Femur (tissue), 1 donor: ENCODE measurements at regions not wholly inside any gene's neighbourhood (a gene's known extent, or its start where the extent isn't known, plus 50 kb on each side); places are given as distances from the start of the nearest gene placed in this dataset.
"Not testable (repeated sequence)": the region's sequence is repeated elsewhere in the genome, so short reads cannot be mapped to it uniquely, and the experiment has no call there.

Experiments used
- DNase-seq: peaks from one replicate; pipeline ENCODE4 v3.0.0-alpha.2; 2017

- DNase-seq: no peak
These were observed 80.8 kb upstream of the RNU6-1 start for GRCh38 chr15:67920524-67921240.

GRCh38 chr15:67922106-67922675 is 82.3 kb upstream of the RNU6-1 start:
- no peak for DNase-seq

DNA sequence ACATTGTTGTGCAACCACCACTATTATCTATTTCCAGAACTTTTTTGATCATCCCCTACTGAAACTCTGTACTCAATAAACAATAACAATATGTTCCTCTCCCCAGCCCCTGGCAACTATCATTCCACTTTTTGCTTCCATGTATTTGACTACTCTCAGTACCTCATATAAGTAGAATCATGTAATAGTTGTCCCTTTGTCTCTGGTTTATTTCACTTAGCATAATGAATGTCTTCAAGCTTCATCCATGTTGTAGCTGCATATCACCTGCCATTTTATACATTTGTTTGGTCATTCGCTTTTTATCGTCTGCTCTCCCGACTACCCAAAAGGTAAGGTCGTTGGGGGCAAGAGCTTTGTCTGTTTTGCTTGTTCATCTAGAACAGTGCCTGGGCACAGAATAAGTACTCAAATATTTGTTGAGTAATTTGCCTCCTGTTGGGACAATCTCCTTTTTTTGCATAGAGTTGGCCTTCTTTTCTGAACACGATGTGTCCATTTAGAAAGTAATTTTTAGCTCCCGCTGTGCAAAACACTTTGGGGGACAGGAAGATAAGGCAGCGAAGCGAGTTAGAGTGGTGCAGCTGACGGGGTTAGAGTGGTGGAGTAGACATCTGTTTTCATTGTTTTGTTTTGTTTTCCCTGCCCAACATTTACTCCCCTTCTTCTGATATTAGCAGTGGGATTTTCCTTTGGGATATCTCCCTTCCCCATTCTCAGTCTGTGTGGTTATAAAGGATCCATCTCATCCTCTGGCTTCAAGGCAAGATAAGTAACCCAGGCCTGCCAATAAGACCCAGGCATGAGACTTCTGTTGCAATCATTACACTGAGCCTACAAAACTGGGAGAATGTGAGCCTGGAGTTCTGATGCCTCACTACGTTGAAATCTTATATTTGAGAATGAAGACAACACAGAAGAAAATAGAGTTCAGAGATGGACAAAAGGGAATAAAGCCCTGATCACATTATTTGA is 83.4 kb upstream of the RNU6-1 start:
- no peak for DNase-seq

DNA sequence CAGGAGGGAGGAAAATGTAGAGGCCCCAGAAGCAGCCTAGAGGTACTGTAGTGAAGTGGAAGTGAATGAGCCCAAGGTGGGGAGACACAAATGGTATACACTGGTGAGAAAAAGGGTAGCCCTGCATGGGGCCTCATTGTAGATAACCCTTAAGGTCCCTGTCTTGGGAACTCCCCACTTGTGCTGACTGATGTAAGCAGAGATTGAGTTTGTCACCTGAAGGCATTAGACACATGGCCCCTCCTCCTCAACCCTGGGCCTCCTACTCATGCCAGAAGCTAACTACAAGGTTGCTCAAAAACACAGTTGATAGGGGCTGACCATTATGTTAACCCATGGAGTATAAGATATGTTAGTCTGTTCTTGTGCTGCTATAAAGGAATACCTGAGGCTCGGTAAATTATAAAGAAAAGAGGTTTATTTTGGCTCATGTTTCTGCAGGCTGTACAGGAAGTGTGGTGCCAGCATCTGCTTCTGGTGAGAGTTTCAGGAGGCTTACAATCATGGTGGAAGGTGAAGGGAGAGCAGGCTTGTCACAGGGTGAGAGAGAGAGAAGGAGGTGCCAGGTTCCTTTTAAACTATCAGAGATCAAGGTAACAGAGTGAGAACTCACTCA is 84.6 kb upstream of the RNU6-1 start:
- no peak for DNase-seq

DNA sequence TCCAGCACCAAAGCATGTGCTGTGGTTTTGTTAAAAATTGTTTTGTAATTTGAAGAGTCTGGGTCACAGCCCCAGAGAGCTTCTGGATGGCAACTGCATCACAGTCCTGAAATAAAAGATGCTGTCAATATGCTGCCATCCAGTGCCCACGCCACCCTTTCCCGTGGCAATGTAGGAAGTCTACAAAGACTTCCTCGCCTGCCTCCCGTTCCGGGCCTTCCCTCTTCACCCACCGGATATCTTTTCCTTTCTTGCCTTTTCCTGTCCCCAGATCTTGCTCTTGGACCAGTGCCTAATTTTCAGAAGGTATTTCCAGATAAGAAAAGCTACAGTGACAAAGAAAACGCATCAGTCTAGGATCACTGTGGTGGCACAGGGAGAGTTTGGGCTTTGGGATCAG is 85.3 kb upstream of the RNU6-1 start:
- no peak for DNase-seq

GRCh38 chr15:67927501-67928168 is 87.8 kb upstream of the RNU6-1 start:
- DNase-seq: peak; percentile 55

GRCh38 chr15:67928666-67929065 is 88.8 kb upstream of the RNU6-1 start:
- no peak for DNase-seq

- DNase-seq: no peak
These were observed 90.9 kb upstream of the RNU6-1 start for GRCh38 chr15:67930720-67931119.

DNA sequence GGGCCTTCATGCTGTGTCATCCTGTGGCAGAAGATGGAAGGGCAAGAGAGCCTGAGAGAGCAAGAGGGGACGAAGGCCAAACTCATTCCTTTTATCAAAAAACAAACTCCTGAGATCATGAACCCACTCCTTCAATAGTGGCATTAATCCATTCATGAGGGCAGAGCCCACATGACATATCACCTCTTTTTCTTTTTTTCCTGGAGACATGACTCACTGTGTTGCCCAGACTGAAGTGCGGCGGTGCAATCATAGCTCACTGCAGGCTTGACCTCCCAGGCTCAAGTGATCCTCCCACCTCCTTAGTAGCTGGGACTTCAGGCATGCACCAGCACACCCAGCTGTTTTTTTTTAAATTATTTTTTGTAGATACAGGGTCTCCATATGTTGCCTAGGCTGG is 92.0 kb upstream of the RNU6-1 start:
- no peak for DNase-seq

DNA sequence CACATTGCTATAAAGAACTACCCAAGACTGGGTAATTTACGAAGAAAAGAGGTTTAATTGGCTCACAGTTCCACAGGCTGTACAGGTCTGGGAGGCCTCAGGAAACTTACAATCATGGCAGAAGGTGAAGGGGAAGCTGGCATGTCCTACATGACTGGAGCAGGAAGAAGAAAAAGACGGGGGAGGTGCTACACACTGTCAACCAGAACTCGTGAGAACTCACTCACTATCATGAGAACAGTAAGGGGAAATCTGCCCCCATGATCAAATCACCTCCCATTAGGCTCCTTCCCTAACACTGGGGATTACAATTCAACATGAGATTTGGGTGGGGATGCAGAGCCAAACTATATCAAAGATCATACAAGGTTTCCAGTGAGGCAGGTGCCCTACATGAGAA is 94.3 kb upstream of the RNU6-1 start:
- not testable (repeated sequence) for DNase-seq

DNA sequence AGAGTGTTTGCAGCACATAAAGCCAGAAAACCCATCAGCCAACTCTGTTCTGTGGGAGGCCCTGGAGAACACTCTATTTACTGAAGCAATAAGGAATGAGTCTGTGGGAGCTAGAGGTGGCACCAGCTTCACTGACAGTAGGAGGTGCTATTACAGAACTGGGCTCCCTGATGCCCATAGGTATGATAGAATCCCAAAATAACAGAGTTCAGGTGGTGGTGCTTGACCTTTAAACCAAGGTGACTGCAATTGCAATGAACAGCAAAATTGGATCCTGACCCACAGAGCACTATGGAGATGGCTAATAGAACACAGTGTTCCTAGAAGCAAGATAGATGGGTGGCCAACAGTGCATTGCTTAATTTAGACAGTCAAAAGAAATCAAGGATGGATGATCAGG is 95.4 kb upstream of the RNU6-1 start:
- no peak for DNase-seq

GRCh38 chr15:67936258-67936657 is 96.4 kb upstream of the RNU6-1 start:
- DNase-seq: no peak

DNA sequence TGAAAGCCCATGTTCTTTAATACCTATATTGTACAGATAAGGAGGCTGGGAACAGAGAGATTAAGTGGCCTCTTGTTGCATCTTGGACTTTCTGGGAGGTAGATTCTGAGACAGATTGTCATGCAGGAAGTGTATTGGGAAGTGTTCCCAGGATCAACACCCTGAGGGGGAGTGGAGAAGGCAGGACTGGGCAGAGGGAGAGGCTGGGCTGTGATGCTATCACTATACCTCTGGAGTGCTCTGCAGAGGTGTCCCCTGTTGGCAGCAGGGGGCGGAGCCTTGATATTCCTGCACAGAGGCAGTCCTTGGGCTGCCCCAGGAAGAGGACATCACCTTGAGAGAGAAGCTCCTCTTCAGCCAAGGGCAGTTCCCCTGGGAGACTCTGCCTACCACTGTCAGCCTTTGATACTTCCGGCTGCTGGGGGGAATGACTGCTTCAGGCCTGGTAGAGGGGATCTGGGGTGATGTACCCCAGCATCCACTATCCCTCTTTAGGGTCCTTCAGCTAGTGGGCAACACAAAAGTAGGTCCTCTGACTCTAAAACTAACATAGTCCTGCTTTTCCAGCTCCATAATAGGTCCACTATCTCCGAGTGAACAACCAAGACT is 97.4 kb upstream of the RNU6-1 start:
- DNase-seq: no peak

- DNase-seq: not testable (repeated sequence)
These were observed 99.3 kb upstream of the RNU6-1 start for GRCh38 chr15:67939179-67939578.

GRCh38 chr15:67939588-67940323 is 99.9 kb upstream of the RNU6-1 start:
- DNase-seq: not testable (repeated sequence)

DNA sequence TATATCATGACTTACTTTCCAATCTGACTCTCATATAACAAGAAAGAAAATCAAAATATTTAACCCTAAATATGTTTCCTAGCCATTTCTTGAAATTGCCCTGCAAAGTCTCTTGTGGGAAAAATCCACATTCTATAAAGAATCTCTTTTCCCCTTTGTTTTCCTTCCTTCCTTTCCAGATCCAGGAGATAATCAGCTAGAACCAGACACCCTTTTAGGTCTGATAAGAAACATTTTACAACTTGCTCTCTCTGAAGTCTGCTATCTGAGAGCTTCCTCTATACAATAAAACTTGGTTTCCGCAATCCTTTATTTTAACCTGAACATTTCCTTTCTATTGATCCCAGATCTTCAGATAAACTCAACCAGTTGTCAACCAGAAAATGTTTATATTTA is 100.5 kb upstream of the RNU6-1 start:
- DNase-seq: no peak

DNA sequence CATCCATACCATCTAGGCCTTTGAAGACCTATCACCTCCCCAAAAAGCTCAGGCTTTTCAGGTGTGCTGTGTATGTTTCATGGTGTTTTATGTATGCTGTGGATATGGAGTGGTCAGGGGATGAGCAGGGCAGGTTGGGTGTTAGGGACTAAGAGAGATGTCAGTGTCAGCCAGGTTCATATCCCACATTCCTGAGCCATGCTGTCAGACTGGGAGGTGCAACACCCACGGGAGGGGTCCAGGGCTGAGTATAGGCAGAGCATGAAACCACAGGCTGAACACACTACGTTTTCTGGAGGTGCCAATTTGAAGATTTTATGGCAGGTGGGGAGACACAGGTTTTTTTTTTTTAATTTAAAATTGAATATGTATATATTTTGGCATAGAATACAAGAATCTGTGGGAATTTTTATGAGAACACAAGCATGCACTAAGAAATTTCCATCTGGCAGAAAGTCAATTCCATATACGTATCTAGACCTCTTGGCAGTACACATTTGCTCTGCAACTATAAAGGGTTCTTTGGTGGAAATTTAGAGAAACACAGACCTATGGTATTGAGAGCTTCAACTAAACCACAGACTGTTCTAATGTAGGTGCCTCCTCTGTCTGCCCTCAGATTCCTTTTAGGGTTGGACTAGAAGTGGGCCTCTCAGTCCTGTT is 101.9 kb upstream of the RNU6-1 start:
- DNase-seq: no peak

DNA sequence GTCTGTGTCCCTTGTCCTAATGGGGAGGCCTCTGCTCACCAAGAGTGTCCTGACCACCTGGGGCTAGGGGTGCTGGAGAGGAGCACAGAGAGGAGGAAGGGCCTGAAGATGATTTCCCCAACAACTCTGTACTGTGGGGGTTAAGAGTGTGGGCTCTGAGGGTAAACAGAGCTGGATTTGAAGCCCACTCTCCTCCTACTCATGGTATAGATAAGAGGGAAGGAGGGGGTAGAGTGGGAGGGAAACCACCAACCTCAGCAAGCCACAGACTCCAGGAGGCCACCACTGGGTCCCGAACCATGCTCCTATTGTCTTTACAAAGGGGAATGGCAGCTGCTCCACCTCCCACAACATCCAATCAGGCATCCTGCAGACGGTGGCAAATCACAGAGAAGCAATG is 103.6 kb upstream of the RNU6-1 start:
- DNase-seq: no peak

- DNase-seq: peak; percentile 52
These were observed 104.3 kb upstream of the RNU6-1 start for GRCh38 chr15:67944010-67944641.

GRCh38 chr15:67945131-67945530 is 105.3 kb upstream of the RNU6-1 start:
- DNase-seq: no peak
